GM21528 (cell line): ENCODE measurements at regions not wholly inside any gene's neighbourhood (a gene's known extent, or its start where the extent isn't known, plus 50 kb on each side); places are given as distances from the start of the nearest gene placed in this dataset.
"Not testable (repeated sequence)": the region's sequence is repeated elsewhere in the genome, so short reads cannot be mapped to it uniquely, and the experiment has no call there.

ENCODE experiments used
- ATAC-seq: cut with Tn5 transposase; IDR thresholded peaks from one replicate; pipeline ENCODE4 v1.9.1; 2021; ENCODE audit warnings: mild to moderate bottlenecking, moderate library complexity; ENCODE audit not compliant: unreplicated experiment, low FRiP score

GRCh38 chr12:88922816-88923215, 342.5 kb upstream of the KITLG start:
- ATAC-seq, result no peak

GRCh38 chr12:88921890-88922532, 341.7 kb upstream of the KITLG start:
- ATAC-seq, result no peak

DNA sequence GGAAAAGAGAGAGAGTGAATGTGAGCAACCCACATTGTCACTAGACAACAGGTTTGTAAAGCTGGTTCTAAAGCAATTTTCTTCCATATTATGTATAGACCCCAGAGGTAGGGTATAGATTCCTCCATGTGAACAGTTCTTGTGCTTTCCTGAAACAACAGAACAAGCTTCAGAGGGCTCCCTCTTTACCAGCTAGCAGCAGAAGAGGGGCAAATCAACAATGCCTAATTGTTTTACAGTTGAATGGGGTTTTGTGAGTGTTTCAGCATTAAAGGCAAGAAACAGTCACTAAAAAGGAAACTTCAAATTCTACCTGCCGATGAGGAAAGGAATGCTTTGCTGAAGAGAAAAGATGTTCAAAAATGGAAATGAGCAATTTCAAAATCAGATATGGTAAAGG, 341.2 kb upstream of the KITLG start:
- no peak for ATAC-seq

GRCh38 chr12:88918161-88918560, 337.9 kb upstream of the KITLG start:
- no peak for ATAC-seq

- ATAC-seq, result no peak
These were observed 334.7 kb upstream of the KITLG start for GRCh38 chr12:88914967-88915366.

DNA sequence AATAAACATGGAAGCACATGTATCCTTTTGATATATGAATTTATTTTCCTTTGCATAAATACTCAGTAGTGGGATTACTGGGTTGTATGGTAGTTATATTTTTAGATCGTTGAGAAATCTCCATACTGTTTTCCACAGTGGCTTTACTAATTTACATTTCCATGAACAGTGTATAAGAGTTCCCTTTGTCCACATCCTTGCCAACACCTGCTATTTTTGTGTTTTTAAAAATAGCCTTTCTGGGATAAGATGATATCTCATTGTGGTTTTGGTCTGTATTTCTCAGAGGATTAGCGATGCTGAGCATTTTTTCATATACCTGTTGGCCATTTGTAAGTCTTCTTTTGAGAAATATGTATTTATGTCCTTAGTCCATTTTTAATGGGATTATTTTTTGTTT, 329.2 kb upstream of the KITLG start:
- ATAC-seq, result no peak

- ATAC-seq, result no peak
These were observed 328.1 kb upstream of the KITLG start for GRCh38 chr12:88908345-88908744.

DNA sequence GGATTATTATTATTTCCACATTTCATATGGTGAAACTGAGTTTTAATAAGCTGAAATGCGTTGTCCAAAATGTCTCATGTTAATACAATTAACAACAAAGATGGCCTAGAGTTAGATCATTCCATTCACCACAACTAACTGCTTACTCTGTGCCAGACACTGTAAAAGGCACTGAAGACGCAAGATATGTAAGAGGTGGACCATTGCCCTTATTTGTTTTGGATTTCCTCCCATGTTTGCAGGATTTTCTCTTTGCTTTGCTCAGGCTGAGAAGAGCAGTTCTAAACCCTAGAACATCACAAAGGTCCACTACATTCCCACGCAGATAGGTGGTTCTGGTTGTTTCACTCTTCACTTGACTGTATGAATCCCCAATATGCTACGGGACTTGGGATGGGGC, 324.4 kb upstream of the KITLG start:
- no peak for ATAC-seq

GRCh38 chr12:88903333-88903732, 323.1 kb upstream of the KITLG start:
- ATAC-seq, result no peak

GRCh38 chr12:88897723-88898122, 317.5 kb upstream of the KITLG start:
- no peak for ATAC-seq

DNA sequence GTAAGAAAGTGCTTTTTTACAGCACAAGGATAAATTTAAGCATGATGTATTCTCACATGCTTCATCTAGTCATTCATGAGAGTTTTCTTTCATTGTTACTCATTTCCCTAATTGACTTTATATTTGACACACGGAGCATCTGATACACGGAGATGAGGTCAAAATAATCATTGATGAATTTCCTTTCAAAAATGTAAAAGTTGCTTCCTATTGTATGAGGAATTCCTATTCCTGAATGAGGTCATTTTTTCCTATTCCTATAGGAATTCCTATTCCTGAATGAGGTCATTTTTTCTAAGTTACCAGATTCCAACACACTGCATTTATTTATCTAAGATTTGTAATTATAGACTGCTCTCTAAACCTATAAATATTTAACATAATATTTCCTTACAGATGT, 316.7 kb upstream of the KITLG start:
- ATAC-seq, result no peak

DNA sequence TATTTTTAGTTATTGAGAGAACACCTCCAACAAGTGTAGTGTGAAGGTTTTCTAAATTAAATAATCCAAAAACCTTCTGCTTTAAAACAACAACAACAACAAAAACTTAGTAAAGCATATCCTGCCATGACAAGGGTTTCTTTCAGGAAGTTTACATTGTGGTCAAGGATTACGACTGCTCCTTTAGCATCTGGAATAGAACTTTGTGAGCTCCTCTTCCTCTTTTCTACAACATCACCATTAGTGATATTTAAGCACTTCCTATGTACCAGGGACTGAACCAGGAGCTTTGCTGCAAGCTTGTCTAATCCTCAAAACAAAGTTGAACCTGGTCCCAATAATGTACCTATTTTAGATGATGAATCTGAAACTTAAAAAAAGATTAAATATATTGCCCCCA, 315.4 kb upstream of the KITLG start:
- no peak for ATAC-seq

DNA sequence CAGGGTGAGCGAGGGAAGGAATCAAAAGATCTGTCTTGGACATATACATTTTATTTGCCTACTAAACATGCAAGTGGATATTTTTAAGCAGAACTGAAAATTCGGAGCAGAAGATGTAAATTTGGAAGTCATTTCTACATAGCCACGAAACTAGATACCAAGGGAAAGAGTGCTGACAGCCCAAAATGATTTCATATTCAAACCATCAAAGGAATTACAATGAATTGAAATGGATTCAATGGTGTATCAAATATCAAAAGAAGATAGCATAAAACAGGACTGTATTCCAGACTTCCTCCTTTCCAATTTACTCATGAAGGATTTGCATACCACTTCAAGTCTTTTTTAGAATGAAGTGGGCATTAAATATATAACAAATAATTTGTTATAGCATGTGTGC, 313.5 kb upstream of the KITLG start:
- no peak for ATAC-seq

DNA sequence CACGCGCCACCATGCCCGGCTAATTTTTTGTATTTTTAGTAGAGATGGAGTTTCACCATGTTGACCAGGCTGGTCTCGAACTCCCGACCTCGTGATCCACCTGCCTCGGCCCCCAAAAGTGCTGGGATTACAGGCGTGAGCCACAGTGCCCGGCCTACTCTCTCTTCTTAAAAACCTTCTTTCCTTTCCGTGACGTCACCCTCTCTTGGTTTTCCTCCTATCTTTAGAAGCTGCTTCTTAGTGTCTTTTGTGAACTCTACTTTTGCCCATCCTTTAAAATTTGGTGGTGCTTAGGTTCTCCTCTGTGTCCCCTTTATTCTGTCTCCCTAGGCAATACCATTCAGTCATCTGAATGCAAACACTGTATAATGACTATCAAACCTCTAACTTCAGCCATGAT, 311.2 kb upstream of the KITLG start:
- not testable (repeated sequence) for ATAC-seq

- ATAC-seq, result no peak
These were observed 309.2 kb upstream of the KITLG start for GRCh38 chr12:88889326-88890110.

GRCh38 chr12:88884600-88884999, 304.3 kb upstream of the KITLG start:
- no peak for ATAC-seq

DNA sequence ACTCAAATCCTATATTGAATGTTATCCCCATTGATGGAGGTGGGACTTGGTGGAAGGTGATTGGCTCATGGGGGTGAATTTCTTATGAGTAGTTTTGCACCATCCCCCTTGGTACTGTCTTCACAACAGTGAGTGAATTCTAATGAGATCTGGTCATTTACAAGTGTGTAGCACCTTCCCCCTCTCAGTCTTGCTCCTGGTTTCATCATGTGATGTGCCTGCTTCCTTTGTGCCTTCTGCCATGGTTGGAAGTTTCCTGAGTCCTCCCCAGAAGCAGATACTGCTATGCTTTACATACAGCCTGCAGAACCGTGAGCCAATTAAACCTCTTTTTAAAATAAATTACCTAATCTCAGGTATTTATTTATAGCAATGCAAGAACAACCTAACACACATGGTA, 302.4 kb upstream of the KITLG start:
- ATAC-seq, result no peak

DNA sequence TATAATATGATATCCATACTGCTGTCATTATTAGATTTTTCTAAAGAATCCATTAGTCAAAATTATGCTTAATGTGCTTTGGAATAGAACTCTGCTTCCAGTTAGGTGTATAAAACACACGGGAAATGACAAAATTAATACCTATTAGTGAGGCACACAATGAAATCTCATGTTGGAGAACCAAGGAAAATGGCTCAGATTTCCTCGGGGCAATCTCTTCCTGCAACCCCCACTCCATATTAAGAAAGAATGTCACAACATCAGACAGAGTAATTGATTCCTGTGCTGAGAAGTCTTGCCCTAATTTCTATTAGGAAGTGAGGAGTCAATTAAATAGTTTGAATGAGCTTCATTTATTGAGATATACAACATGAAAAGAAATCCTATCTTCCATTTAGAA, 299.8 kb upstream of the KITLG start:
- ATAC-seq, result no peak

- no peak for ATAC-seq
These were observed 298.0 kb upstream of the KITLG start for GRCh38 chr12:88878295-88878694.

- no peak for ATAC-seq
These were observed 296.6 kb upstream of the KITLG start for GRCh38 chr12:88876857-88877256.

GRCh38 chr12:88870000-88870737, 289.9 kb upstream of the KITLG start:
- ATAC-seq, result no peak

- ATAC-seq, result no peak
These were observed 287.8 kb upstream of the KITLG start for GRCh38 chr12:88868050-88868449.
